ENCODE measurements at regions not wholly inside any gene's neighbourhood (a gene's known extent, or its start where the extent isn't known, plus 50 kb on each side); places are given as distances from the start of the nearest gene placed in this dataset.

DNA sequence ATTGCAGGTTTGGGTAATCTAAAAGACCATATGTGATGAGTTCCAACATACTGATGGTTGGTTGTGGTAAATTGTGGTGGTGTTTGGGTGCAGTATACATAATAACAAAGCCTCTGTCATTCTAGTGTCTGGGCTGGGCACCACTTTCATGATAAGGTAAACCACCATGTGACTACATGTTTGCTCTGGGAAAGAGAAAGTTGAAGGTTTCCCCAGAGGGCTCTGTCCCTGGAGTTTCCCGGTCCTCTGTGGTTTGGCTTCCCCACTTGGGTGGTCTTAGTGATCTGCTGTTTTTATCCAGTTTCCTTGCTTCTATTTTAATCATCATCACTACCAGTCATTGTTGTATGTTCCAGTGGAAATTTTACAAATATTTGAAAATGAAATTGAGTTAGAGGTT, 55.9 kb upstream of the TSPAN2 start:
- TF ChIP-seq YY1 (IDR thresholded peaks at IDR 0.05; ENCODE audit: insufficient read depth, insufficient read length) (no peak), ZNF274 (IDR thresholded peaks at IDR 0.05; ENCODE audit: low read depth, low read length) (no peak)
